NCI-H226 (cell line): ENCODE measurements at regions not wholly inside any gene's neighbourhood (a gene's known extent, or its start where the extent isn't known, plus 50 kb on each side); places are given as distances from the start of the nearest gene placed in this dataset.
"Not testable (repeated sequence)": the region's sequence is repeated elsewhere in the genome, so short reads cannot be mapped to it uniquely, and the experiment has no call there.

ENCODE experiments used
- DNase-seq: peaks from one replicate; pipeline ENCODE4 v3.0.0-alpha.2; 2015

- no peak for DNase-seq
Measured at GRCh38 chr4:12562476-12563140, 921.5 kb downstream of the RAB28 start.

- DNase-seq, result no peak
Measured at GRCh38 chr4:12562021-12562420, 922.1 kb downstream of the RAB28 start.

GRCh38 chr4:12555011-12555410 is 929.1 kb downstream of the RAB28 start:
- no peak for DNase-seq

DNA sequence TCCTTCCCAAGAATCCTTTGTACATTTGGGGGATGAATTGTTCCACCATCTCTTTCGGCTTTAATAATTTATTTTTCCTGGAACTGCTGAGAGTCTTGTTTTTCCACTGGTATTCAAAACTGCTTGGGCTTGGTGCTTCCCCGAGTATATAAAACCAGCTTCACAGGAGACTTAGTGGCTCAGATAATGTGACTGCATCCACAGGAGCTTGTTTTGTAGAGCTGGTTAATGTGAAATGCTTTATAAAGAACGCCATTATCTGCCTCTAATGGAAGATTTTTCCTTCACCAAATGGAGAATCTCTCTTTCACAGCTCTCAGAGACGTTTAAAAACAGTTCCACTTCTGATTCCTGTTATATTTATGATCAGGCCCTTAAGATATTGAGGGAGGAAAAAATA is 935.5 kb downstream of the RAB28 start:
- no peak for DNase-seq

- DNase-seq, result no peak
Measured at GRCh38 chr4:12545812-12546211, 938.3 kb downstream of the RAB28 start.

DNA sequence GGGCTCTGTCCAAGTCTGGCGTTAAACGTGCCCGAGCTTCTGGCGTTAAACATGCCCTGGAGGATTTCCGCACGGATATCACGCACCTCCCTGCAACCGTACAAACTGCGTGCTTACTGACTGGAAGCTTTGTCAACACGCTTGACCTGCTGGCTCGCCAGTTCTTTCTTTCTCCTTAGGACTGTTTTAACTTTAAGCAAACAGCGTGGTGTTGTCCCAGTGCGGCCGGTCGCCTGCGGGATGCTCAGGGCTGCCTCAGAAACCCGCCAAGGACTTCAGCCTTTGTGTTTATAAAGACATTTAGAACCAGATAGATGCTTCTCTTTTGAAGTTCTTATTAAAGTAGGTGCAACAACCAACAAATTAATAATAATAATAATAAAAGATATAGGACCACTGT is 946.0 kb downstream of the RAB28 start:
- DNase-seq, result no peak

GRCh38 chr4:12534684-12535083 is 949.5 kb downstream of the RAB28 start:
- no peak for DNase-seq

DNA sequence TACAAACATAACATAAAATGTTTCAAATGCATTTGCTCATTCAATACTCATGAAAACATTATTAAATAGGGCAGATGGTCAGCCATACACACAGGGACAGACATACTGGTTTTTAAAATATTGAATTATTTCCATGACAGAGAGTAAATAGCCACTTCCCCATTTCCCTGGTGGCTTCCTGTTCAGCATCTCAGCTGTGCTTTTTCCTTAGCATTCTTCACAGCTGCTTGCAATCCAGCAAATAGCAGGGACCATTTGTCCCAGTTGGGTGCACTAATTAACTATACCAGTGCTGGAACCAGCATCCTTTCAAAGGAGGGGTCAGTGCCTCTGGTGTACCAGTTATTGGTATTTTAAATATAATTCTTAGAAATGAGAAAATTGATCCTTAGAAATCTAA is 964.7 kb downstream of the RAB28 start:
- no peak for DNase-seq

GRCh38 chr4:12507868-12508481 is 976.2 kb downstream of the RAB28 start:
- DNase-seq, result no peak

- no peak for DNase-seq
Measured at GRCh38 chr4:12500409-12500808, 983.7 kb downstream of the RAB28 start.

- DNase-seq, result no peak
Measured at GRCh38 chr4:12499693-12500092, 984.4 kb downstream of the RAB28 start.

DNA sequence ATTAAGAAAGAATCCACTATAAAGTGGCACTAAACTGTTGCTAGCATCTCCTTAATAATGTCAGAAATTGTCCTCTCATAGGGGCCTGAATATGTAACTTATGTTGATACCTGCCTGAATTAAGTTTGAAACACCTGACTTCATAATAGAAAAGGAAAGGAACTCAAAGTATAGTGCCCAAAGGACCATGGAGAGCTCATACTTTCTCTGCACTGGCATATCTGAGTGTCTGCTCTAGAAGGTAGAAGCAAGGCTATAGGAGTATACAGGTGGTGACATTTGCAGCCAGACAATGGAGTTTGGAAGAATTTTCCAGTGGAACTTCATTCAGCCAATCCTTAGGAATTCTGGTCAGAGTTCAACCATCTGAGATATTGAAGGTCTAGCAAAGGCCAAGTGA is 988.9 kb downstream of the RAB28 start:
- no peak for DNase-seq

DNA sequence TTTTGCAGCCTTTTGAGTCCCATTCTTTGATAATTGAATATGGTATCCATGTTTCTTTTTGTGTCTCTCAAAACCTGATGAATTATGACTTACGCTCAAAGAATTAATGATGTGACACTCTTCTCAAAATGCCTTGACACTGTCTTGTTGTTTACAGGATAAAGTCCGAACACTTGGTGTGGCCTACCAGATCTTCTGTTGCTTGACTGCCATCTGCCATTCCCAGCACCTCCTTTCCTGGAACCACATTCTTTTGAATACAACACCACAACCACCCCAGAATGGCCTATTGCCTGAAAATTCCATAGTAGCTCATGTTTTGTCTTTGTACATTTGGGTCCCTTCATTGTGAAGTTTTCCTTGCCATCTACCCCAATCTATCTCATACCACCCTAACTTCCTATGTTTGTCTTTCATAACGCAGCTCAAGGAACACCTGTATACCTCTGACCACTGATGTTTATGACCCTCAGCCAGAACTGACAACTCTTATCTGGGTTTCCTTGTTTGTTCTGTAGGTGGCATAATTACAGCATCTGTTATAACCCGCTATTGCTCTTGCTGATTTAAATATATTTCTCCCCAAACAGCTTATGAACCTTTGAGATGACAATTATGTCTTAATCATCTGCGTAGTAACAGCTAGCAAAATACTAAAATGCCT is 991.3 kb downstream of the RAB28 start:
- no peak for DNase-seq

GRCh38 chr4:12488672-12489071 is 995.5 kb downstream of the RAB28 start:
- DNase-seq, result no peak

GRCh38 chr4:12487000-12487399 is 997.1 kb downstream of the RAB28 start:
- DNase-seq, result no peak

- DNase-seq, result no peak
Measured at GRCh38 chr4:12472087-12472486, 1012.1 kb downstream of the RAB28 start.

DNA sequence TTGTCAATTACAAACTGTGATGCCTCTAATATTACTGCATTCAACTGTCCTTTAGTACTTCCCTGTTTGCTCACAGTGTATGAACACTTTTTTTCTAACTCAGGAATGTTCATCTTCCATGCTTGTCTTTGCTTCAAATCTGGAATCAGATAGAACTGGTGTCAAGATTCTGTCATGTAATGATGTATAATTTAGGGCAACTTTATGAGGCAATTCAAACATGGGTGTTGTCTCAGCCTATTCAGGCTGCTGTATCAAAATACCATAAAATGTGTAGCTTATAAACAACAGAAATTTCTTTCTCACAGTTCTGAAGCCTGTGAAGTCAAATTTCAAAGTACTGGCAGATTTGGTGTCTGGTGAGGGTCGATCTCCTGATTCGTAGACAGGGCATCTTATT is 1012.9 kb downstream of the RAB28 start:
- no peak for DNase-seq

GRCh38 chr4:12461576-12461975 is 1022.6 kb downstream of the RAB28 start:
- DNase-seq, result not testable (repeated sequence)

DNA sequence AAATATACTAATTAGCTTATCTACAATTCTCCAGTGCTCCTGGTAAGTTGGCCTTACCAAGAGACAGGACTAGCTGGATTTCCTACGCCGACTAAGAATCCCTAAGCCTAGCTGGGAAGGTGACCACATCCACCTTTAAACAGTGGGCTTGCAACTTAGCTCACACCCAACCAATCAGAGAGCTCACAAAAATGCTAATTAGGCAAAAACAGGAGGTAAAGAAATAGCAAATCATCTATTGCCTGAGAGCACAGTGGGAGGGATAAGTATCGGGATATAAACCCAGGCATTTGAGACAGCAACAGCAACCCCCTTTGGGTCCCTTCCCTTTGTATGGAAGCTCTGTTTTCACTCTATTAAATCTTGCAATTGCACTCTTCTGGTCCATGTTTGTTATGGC is 1025.0 kb downstream of the RAB28 start:
- no peak for DNase-seq

DNA sequence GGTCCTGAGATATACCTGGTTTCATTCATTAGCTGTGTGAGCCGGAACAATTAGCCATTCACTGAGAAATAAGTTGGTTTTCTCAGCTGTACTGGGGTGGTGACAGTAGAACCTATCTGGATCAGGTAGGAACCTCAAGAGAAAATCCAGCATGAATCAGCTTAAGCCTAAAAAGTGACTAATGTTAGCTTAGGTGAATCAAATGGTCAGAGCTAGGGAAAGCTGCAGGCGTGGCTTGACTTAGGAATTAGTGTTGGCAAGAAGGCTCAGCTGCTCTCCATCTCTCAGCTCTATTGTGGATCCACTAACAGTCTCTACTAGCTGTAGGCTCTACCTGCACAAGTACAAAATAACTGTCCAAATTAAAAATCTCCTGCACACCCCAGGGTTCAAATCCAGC is 1025.5 kb downstream of the RAB28 start:
- no peak for DNase-seq

- no peak for DNase-seq
Measured at GRCh38 chr4:12452291-12452690, 1023.6 kb upstream of the HS3ST1 start.

DNA sequence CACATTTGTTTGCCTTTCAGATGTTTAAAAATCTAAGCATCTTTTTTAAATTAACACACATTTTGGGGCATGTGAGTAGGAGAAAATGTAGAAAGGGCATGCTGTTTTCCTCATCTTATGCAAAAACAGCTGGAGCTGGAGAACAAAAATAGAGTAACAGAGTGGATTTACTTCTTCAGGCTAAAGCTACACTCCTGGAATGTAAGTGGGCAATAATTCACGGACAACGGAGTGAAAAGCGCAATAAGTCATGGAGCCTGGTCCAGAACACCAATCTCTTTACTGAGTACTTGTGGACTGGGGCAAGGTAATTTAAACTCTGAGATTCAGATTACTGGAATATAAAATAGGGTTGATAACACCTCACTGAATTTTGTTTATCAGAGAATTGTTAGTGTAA is 1018.8 kb upstream of the HS3ST1 start:
- no peak for DNase-seq

DNA sequence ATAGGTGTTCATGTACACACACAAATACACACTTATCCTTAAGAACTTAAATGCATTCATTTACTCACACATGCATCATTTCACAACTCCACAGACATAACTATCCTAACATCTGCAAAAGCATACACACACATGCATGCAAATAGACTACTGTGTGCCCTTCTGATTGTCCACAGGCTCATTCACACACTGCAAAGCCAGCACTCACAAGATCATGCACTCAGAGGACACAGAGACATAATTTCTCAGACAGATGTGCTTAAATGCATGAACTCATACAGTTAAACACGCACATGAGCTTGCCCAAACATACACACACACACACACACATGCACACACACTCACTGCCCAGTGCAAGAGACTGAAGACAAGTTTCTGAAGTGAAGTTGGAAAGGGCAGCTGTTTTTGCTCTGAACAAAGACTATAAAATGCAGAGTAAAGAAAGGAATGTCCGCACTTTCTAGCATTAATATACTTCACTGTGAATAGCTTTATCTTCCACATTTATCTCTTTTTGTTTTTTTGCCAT is 1018.0 kb upstream of the HS3ST1 start:
- DNase-seq, result no peak

- DNase-seq, result no peak
Measured at GRCh38 chr4:12446256-12446655, 1017.6 kb upstream of the HS3ST1 start.
